A673 (cell line): ENCODE measurements at regions not wholly inside any gene's neighbourhood (a gene's known extent, or its start where the extent isn't known, plus 50 kb on each side); places are given as distances from the start of the nearest gene placed in this dataset.

Experiments used
- BruUV-seq: library from RNA; stranded (reverse); fragments of 400-500 nt; replicated peaks from 2 replicates; lab custom pipeline; 2021; lab: Mats Ljungman, UMichigan
- CTCF ChIA-PET: fragments of 300-600 bp; sonication (Branson Sonifier 250); formaldehyde crosslinking; loops from one replicate; lab custom pipeline; 2022; ENCODE audit warnings: antibody characterized with exemption; lab: Charles Lee
- POLR2A ChIA-PET: fragments of 300-600 bp; sonication (Branson Sonifier 250); formaldehyde crosslinking; loops from one replicate; lab custom pipeline; 2022; ENCODE audit warnings: antibody characterized with exemption; ENCODE audit not compliant: low non-redundant PET; lab: Charles Lee
- DNase-seq: peaks from one replicate; pipeline ENCODE4 v3.0.0-alpha.2; 2015; ENCODE audit warnings: low spot score
- H3K27ac ChIP-seq: fragments of 200-600 bp; sonication (generic); 2 replicates; pipeline ENCODE4 v1.5.1; 2016; ENCODE audit warnings: mixed run types, low read depth, mild to moderate bottlenecking, mixed read lengths, antibody characterized with exemption, low read length; ENCODE audit not compliant: poor library complexity, severe bottlenecking
- H3K27me3 ChIP-seq: fragments of 200-600 bp; sonication (generic); replicated peaks from 2 replicates; pipeline ENCODE4 v1.6.1; 2017; ENCODE audit warnings: mixed run types, low read depth, mild to moderate bottlenecking, mixed read lengths, antibody characterized with exemption, low read length; ENCODE audit not compliant: insufficient read depth, poor library complexity
- H3K36me3 ChIP-seq: fragments of 200-600 bp; sonication (generic); 2 replicates; pipeline ENCODE4 v1.6.1; 2016; ENCODE audit warnings: mixed run types, mild to moderate bottlenecking, mixed read lengths, antibody characterized with exemption, low read length; ENCODE audit not compliant: insufficient read depth, poor library complexity, severe bottlenecking
- H3K4me1 ChIP-seq: fragments of 200-600 bp; sonication (generic); 2 replicates; pipeline ENCODE4 v1.6.1; 2017; ENCODE audit warnings: mixed run types, mild to moderate bottlenecking, mixed read lengths, antibody characterized with exemption, low read length; ENCODE audit not compliant: insufficient read depth, poor library complexity, severe bottlenecking
- H3K4me3 ChIP-seq: fragments of 200-600 bp; sonication (generic); 2 replicates; pipeline ENCODE4 v1.5.1; 2016; ENCODE audit warnings: low read depth, mixed run types, mild to moderate bottlenecking, mixed read lengths, low read length; ENCODE audit not compliant: poor library complexity, severe bottlenecking
- H3K9me3 ChIP-seq: fragments of 200-600 bp; sonication (generic); 2 replicates; pipeline ENCODE4 v1.6.1; 2016; ENCODE audit warnings: mixed run types, low read depth, mild to moderate bottlenecking, mixed read lengths, antibody characterized with exemption, low read length; ENCODE audit not compliant: poor library complexity, severe bottlenecking
- EZH2 ChIP-seq: fragments of 200-600 bp; sonication (generic); IDR thresholded peaks from 2 replicates; pipeline ENCODE4 v1.6.1; 2017; ENCODE audit warnings: borderline replicate concordance, low read depth, mild to moderate bottlenecking, mixed read lengths, antibody characterized with exemption, low read length; ENCODE audit not compliant: poor library complexity, severe bottlenecking
- intact Hi-C: fragments of 100-400 bp; cut with micrococcal nuclease; formaldehyde crosslinking; loops from one replicate; pipeline ENCODE4 v1.10.0; 2022; ENCODE audit not compliant: unreplicated experiment
- TF ChIP-seq, protein P1 (sequence below): fragments of 300-800, 200-600 bp; sonication (generic); conservative IDR thresholded peaks from 2 replicates; pipeline ENCODE4 v1.5.1; 2017; ENCODE audit warnings: low read depth, mild to moderate bottlenecking, antibody characterized with exemption, low read length, moderate library complexity, mixed read lengths

DNA sequence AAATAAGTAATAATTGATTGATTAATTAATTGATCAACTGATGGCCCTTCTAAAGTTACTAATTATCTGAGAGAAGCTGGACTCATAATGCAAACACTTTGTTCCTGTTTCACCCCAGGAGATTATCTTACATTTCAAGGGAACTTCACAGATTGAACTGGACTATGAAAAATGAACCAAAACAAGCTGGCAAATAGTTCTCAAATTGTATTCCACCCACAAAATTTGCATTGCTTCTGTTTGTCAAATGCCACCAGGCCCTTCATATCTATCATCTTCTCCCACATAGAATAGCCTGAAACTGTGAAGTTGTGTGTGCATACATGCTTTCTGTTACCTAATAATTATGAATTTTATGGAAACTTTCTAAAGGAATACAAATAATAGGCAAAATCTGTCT, 104.0 kb downstream of the ZNF281 start:
- Histone ChIP-seq H3K4me1 (peaks cover 6% of the 10 kb centered on the region), H3K36me3 (no peaks in the 10 kb centered on the region), H3K27ac (no peak overlapping the region), H3K27me3 (no peaks in the 10 kb centered on the region), H3K9me3 (no peaks in the 10 kb centered on the region), H3K4me3 (no peak overlapping the region)
- ChIA-PET POLR2A (no interaction called here), CTCF (interaction anchor here (0.7 kb wide), 1 partner anchor 1399 kb away, joined by 3 read pairs; no protein-coding TSS in a partner anchor)
- no TSS peak for BruUV-seq
- intact Hi-C loops, result loop anchor here (2.0 to 10.0 kb wide), 3 partner anchors 167 to 621 kb away; no protein-coding TSS in a partner anchor
- DNase-seq, result no peak
- TF ChIP-seq, protein P1, sequence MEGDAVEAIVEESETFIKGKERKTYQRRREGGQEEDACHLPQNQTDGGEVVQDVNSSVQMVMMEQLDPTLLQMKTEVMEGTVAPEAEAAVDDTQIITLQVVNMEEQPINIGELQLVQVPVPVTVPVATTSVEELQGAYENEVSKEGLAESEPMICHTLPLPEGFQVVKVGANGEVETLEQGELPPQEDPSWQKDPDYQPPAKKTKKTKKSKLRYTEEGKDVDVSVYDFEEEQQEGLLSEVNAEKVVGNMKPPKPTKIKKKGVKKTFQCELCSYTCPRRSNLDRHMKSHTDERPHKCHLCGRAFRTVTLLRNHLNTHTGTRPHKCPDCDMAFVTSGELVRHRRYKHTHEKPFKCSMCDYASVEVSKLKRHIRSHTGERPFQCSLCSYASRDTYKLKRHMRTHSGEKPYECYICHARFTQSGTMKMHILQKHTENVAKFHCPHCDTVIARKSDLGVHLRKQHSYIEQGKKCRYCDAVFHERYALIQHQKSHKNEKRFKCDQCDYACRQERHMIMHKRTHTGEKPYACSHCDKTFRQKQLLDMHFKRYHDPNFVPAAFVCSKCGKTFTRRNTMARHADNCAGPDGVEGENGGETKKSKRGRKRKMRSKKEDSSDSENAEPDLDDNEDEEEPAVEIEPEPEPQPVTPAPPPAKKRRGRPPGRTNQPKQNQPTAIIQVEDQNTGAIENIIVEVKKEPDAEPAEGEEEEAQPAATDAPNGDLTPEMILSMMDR, result no peak
- no peak for TF ChIP-seq EZH2

GRCh38 chr1:200304171-200304570, 105.7 kb downstream of the ZNF281 start:
- Histone ChIP-seq H3K27me3 (no peaks in the 10 kb centered on the region), H3K4me3 (no peak overlapping the region), H3K9me3 (no peaks in the 10 kb centered on the region), H3K36me3 (no peaks in the 10 kb centered on the region), H3K4me1 (peaks cover 6% of the 10 kb centered on the region), H3K27ac (no peak overlapping the region)
- no peak for DNase-seq
- intact Hi-C loops, result loop anchor here (10.0 kb wide), 1 partner anchor 181 kb away; no protein-coding TSS in a partner anchor
- TF ChIP-seq, protein P1, result no peak
- no peak for TF ChIP-seq EZH2
- POLR2A ChIA-PET, result no interaction called here
- BruUV-seq, result no TSS peak
- CTCF ChIA-PET, result no interaction called here

DNA sequence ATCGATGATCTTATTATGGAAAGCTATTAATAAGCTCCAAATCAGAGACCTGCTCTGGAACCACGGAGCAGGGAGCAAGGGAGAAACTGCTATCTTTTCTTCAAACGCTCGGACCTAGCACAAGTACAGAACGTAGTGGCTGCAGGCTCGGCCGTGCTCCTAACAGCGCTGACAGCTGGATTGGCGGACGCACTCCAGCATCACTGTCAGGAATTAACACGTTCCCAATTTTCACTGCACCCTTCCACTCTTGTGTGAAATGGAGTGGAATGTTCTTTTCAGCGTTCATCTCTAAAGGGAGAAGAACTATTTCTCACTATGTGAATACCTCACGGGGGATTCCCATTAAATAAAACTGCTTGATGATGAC, 106.9 kb downstream of the ZNF281 start:
- peak overlapping the region; percentile 69 for H3K4me3 ChIP-seq
- DNase-seq, result no peak
- ChIA-PET CTCF (no interaction called here), POLR2A (no interaction called here)
- no peak overlapping the region for H3K27ac ChIP-seq
- H3K36me3 ChIP-seq, result no peaks in the 10 kb centered on the region
- intact Hi-C loops, result loop anchor here (10.0 kb wide), 1 partner anchor 182 kb away; no protein-coding TSS in a partner anchor
- BruUV-seq, result no TSS peak
- TF ChIP-seq EZH2, result no peak
- no peaks in the 10 kb centered on the region for H3K27me3 ChIP-seq
- peaks cover 6% of the 10 kb centered on the region for H3K4me1 ChIP-seq
- no peaks in the 10 kb centered on the region for H3K9me3 ChIP-seq
